ENCODE measurements at regions not wholly inside any gene's neighbourhood (a gene's known extent, or its start where the extent isn't known, plus 50 kb on each side); places are given as distances from the start of the nearest gene placed in this dataset.

DNA sequence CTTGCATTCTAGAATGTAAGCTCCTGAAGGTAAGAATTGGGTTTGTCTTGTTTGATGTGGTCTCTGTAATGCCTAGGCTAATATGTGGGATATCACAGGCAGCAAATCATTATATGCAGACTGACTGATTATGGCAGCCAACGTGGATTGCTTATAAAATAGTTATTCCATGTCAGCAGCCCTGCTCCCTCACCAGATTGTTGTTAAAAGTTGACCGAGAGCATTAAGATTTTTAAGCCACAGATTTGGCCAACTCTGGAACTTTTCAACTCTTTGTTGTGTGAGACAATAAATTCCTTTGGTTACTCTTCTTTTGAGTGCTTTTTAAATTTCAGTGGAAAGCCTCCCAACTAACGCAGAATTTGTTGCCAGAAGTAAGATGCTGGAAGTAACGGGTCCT lies 92.6 kb upstream of the FAM216B start:
- no peak for DNase-seq (ENCODE audit: low read depth in 1 of 2, low spot score in 1 of 2)
- Histone ChIP-seq H3K27ac (replicated peaks) (no peak overlapping the region), H3K27me3 (ENCODE audit: insufficient read depth, poor library complexity, severe bottlenecking) (peaks cover 2% of the 10 kb centered on the region), H3K4me3 (replicated peaks; ENCODE audit: insufficient read depth, low read length) (no peak overlapping the region)
- no peak for TF ChIP-seq POLR2AphosphoS5 (IDR thresholded peaks at IDR 0.05; ENCODE audit: low read depth)
- no peak for TF ChIP-seq GABPA (IDR thresholded peaks at IDR 0.05; ENCODE audit: low read depth)
- TF ChIP-seq, protein P1, sequence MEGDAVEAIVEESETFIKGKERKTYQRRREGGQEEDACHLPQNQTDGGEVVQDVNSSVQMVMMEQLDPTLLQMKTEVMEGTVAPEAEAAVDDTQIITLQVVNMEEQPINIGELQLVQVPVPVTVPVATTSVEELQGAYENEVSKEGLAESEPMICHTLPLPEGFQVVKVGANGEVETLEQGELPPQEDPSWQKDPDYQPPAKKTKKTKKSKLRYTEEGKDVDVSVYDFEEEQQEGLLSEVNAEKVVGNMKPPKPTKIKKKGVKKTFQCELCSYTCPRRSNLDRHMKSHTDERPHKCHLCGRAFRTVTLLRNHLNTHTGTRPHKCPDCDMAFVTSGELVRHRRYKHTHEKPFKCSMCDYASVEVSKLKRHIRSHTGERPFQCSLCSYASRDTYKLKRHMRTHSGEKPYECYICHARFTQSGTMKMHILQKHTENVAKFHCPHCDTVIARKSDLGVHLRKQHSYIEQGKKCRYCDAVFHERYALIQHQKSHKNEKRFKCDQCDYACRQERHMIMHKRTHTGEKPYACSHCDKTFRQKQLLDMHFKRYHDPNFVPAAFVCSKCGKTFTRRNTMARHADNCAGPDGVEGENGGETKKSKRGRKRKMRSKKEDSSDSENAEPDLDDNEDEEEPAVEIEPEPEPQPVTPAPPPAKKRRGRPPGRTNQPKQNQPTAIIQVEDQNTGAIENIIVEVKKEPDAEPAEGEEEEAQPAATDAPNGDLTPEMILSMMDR (IDR thresholded peaks at IDR 0.05; ENCODE audit: insufficient read depth, low read length): no peak
- TF ChIP-seq SPI1 (IDR thresholded peaks at IDR 0.05; ENCODE audit: borderline replicate concordance, low read depth): no peak
- TF ChIP-seq, protein P2, sequence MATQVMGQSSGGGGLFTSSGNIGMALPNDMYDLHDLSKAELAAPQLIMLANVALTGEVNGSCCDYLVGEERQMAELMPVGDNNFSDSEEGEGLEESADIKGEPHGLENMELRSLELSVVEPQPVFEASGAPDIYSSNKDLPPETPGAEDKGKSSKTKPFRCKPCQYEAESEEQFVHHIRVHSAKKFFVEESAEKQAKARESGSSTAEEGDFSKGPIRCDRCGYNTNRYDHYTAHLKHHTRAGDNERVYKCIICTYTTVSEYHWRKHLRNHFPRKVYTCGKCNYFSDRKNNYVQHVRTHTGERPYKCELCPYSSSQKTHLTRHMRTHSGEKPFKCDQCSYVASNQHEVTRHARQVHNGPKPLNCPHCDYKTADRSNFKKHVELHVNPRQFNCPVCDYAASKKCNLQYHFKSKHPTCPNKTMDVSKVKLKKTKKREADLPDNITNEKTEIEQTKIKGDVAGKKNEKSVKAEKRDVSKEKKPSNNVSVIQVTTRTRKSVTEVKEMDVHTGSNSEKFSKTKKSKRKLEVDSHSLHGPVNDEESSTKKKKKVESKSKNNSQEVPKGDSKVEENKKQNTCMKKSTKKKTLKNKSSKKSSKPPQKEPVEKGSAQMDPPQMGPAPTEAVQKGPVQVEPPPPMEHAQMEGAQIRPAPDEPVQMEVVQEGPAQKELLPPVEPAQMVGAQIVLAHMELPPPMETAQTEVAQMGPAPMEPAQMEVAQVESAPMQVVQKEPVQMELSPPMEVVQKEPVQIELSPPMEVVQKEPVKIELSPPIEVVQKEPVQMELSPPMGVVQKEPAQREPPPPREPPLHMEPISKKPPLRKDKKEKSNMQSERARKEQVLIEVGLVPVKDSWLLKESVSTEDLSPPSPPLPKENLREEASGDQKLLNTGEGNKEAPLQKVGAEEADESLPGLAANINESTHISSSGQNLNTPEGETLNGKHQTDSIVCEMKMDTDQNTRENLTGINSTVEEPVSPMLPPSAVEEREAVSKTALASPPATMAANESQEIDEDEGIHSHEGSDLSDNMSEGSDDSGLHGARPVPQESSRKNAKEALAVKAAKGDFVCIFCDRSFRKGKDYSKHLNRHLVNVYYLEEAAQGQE (IDR thresholded peaks at IDR 0.05; ENCODE audit: insufficient replicate concordance, low read depth): no peak

DNA sequence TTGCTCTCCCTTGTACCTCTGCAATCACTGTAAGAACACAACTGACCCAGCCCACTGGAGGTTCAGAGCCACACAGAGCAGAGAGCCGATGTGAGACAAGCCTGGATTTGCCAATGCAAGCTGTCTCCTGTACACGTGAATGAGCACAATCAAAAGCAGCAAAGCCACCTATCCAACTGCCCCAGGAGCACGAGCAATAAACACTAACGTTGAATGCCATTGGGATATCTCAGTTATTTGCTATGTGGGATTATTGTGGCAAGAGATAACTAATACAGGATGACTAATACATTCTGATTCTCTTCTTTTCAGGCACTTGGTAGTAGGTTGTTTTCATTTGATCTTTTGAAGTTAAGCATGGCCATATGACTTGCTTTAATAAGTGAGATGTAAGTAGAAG lies 85.2 kb upstream of the FAM216B start:
- no peak overlapping the region for H3K4me3 ChIP-seq (replicated peaks; ENCODE audit: insufficient read depth, low read length)
- no peak for DNase-seq (ENCODE audit: low read depth in 1 of 2, low spot score in 1 of 2)

DNA sequence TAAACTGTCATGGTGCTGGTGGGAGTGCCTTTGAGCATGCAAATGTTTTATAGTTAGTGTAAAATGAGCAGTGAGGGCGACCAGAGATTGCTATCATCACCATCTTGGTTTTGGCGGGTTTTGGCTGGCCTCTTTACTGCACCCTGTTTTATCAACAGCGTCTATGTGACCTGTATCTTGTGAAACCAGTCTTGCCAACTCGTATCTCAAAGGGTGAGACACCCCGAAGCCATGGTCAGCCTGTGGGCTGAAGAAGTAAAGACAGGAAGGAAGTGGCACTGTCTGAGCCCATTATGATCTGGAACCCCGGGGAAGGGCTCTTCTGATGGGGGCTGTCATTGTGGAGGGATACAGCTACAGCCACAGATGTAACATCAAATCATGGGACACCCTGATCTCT lies 81.5 kb upstream of the FAM216B start:
- Histone ChIP-seq H3K27me3 (ENCODE audit: insufficient read depth, poor library complexity, severe bottlenecking) (no peaks in the 10 kb centered on the region), H3K4me3 (replicated peaks; ENCODE audit: insufficient read depth, low read length) (no peak overlapping the region), H3K27ac (replicated peaks) (no peak overlapping the region)
- no peak for DNase-seq (ENCODE audit: low read depth in 1 of 2, low spot score in 1 of 2)
- TF ChIP-seq, protein P1 (IDR thresholded peaks at IDR 0.05; ENCODE audit: insufficient read depth, low read length): no peak
- TF ChIP-seq GABPA (IDR thresholded peaks at IDR 0.05; ENCODE audit: low read depth) (no peak), POLR2AphosphoS5 (IDR thresholded peaks at IDR 0.05; ENCODE audit: low read depth) (no peak), SPI1 (IDR thresholded peaks at IDR 0.05; ENCODE audit: borderline replicate concordance, low read depth) (no peak)
- TF ChIP-seq, protein P2 (IDR thresholded peaks at IDR 0.05; ENCODE audit: insufficient replicate concordance, low read depth): no peak

More for the DNA sequence above, 85.2 kb upstream of the FAM216B start:
- Histone ChIP-seq H3K27ac (replicated peaks) (no peak overlapping the region), H3K27me3 (ENCODE audit: insufficient read depth, poor library complexity, severe bottlenecking) (no peaks in the 10 kb centered on the region)
- TF ChIP-seq GABPA (IDR thresholded peaks at IDR 0.05; ENCODE audit: low read depth) (no peak), POLR2AphosphoS5 (IDR thresholded peaks at IDR 0.05; ENCODE audit: low read depth) (no peak), SPI1 (IDR thresholded peaks at IDR 0.05; ENCODE audit: borderline replicate concordance, low read depth) (no peak)
- TF ChIP-seq, protein P2 (IDR thresholded peaks at IDR 0.05; ENCODE audit: insufficient replicate concordance, low read depth): no peak
- TF ChIP-seq, protein P1 (IDR thresholded peaks at IDR 0.05; ENCODE audit: insufficient read depth, low read length): no peak
